Fibroblast of pulmonary artery (primary cell): ENCODE measurements at regions not wholly inside any gene's neighbourhood (a gene's known extent, or its start where the extent isn't known, plus 50 kb on each side); places are given as distances from the start of the nearest gene placed in this dataset.
"Not testable (repeated sequence)": the region's sequence is repeated elsewhere in the genome, so short reads cannot be mapped to it uniquely, and the experiment has no call there.

Source experiments
- DNase-seq: peaks from one replicate; pipeline ENCODE4 v3.0.0-alpha.2; 2010; ENCODE audit warnings: low read depth
- H3K4me3 ChIP-seq: replicated peaks from 2 replicates; pipeline ENCODE4 v1.5.1; 2011; ENCODE audit warnings: low read depth, mild to moderate bottlenecking, control low read depth, low read length, moderate library complexity
- CTCF ChIP-seq: IDR thresholded peaks from 2 replicates; pipeline ENCODE4 v1.5.1; 2011; ENCODE audit warnings: mild to moderate bottlenecking, control low read depth, low read length, inconsistent platforms; ENCODE audit errors: missing control alignments

- H3K4me3 ChIP-seq: no peak overlapping the region
- TF ChIP-seq CTCF: no peak
- DNase-seq: no peak
These were observed 278.5 kb upstream of the USP9Y start for GRCh38 chrY:12422536-12422935.

GRCh38 chrY:12423416-12424252 is 277.4 kb upstream of the USP9Y start:
- no peak for DNase-seq
- no peak overlapping the region for H3K4me3 ChIP-seq
- no peak for TF ChIP-seq CTCF

GRCh38 chrY:12425506-12425905 is 275.5 kb upstream of the USP9Y start:
- H3K4me3 ChIP-seq: no peak overlapping the region
- TF ChIP-seq CTCF: no peak
- no peak for DNase-seq

- TF ChIP-seq CTCF: no peak
- H3K4me3 ChIP-seq: no peak overlapping the region
These were observed 273.7 kb upstream of the USP9Y start for GRCh38 chrY:12427361-12427760.

GRCh38 chrY:12431546-12431945 is 269.5 kb upstream of the USP9Y start:
- DNase-seq: no peak
- no peak for TF ChIP-seq CTCF
- H3K4me3 ChIP-seq: no peak overlapping the region

More at GRCh38 chrY:12427361-12427760, 273.7 kb upstream of the USP9Y start:
- DNase-seq: no peak

GRCh38 chrY:12438823-12439222 is 262.2 kb upstream of the USP9Y start:
- H3K4me3 ChIP-seq, DNase-seq: not testable (repeated sequence)

GRCh38 chrY:12444200-12444599 is 256.8 kb upstream of the USP9Y start:
- H3K4me3 ChIP-seq: no peak overlapping the region
- DNase-seq: no peak
- no peak for TF ChIP-seq CTCF

GRCh38 chrY:12446486-12447265 is 254.4 kb upstream of the USP9Y start:
- H3K4me3 ChIP-seq, DNase-seq: not testable (repeated sequence)

GRCh38 chrY:12448561-12448960 is 252.5 kb upstream of the USP9Y start:
- DNase-seq, H3K4me3 ChIP-seq: not testable (repeated sequence)

GRCh38 chrY:12453318-12453717 is 247.7 kb upstream of the USP9Y start:
- DNase-seq, H3K4me3 ChIP-seq: not testable (repeated sequence)
